PC-3 (cell line): ENCODE measurements at regions not wholly inside any gene's neighbourhood (a gene's known extent, or its start where the extent isn't known, plus 50 kb on each side); places are given as distances from the start of the nearest gene placed in this dataset.
A peak's percentile ranks its signal among the peaks of the same experiment; 100 is the strongest.

Experiments
- ATAC-seq: fragments of 200-7000 bp; cut with Tn5 transposase; 2 replicates; pipeline ENCODE4 v1.9.1; 2020; ENCODE audit warnings: mild to moderate bottlenecking, moderate library complexity
- BruUV-seq: library from RNA; stranded (reverse); fragments of 400-500 nt; replicated peaks from 2 replicates; lab custom pipeline; 2021; lab: Mats Ljungman, UMichigan
- CTCF ChIA-PET: fragments of 300-600 bp; sonication (Branson Sonifier 250); formaldehyde crosslinking; loops from one replicate; lab custom pipeline; 2022; ENCODE audit warnings: antibody characterized with exemption; lab: Charles Lee
- POLR2A ChIA-PET: fragments of 300-600 bp; sonication (Branson Sonifier 250); formaldehyde crosslinking; loops from one replicate; lab custom pipeline; 2022; ENCODE audit warnings: antibody characterized with exemption; ENCODE audit not compliant: unreplicated experiment; lab: Charles Lee
- DNase-seq: peaks from one replicate; pipeline ENCODE4 v3.0.0-alpha.2; 2015
- H2AFZ ChIP-seq: fragments of 300-600 bp; sonication (generic); 2 replicates; pipeline ENCODE4 v1.6.0; 2016; ENCODE audit warnings: antibody characterized with exemption, low read length
- H3F3A ChIP-seq: fragments of 300-600 bp; sonication (generic); one replicate; pipeline ENCODE4 v1.6.0; 2017; ENCODE audit warnings: antibody characterized with exemption, low read length, control low read depth, mild to moderate bottlenecking; ENCODE audit not compliant: unreplicated experiment
- H3K27ac ChIP-seq: fragments of 300-600 bp; sonication (generic); 2 replicates; pipeline ENCODE4 v1.5.1; 2016; ENCODE audit warnings: mild to moderate bottlenecking, low read length
- H3K27me3 ChIP-seq: fragments of 300-600 bp; sonication (generic); 2 replicates; pipeline ENCODE4 v1.6.1; 2016; ENCODE audit warnings: low read length, mixed read lengths
- H3K36me3 ChIP-seq: fragments of 300-600 bp; sonication (generic); 2 replicates; pipeline ENCODE4 v1.6.1; 2016; ENCODE audit warnings: low read depth, mixed run types, low read length, mixed read lengths
- H3K4me1 ChIP-seq: fragments of 300-600 bp; sonication (generic); 2 replicates; pipeline ENCODE4 v1.5.1; 2016; ENCODE audit warnings: low read length; ENCODE audit not compliant: insufficient read depth
- H3K4me2 ChIP-seq: fragments of 300-600 bp; sonication (generic); 2 replicates; pipeline ENCODE4 v1.6.0; 2016; ENCODE audit warnings: low read length
- H3K4me3 ChIP-seq: fragments of 300-600 bp; sonication (generic); 2 replicates; pipeline ENCODE4 v1.5.1; 2016; ENCODE audit warnings: mild to moderate bottlenecking, low read length, mixed read lengths
- H3K79me2 ChIP-seq: fragments of 300-600 bp; sonication (generic); 2 replicates; pipeline ENCODE4 v1.6.1; 2017; ENCODE audit warnings: low read length, mixed read lengths
- H3K9ac ChIP-seq: fragments of 300-600 bp; sonication (generic); 2 replicates; pipeline ENCODE4 v1.6.0; 2016; ENCODE audit warnings: mild to moderate bottlenecking, low read length
- H3K9me2 ChIP-seq: fragments of 300-600 bp; sonication (generic); replicated peaks from 2 replicates; pipeline ENCODE4 v1.6.1; 2016; ENCODE audit warnings: mixed run types, low read length, mixed read lengths
- H3K9me3 ChIP-seq: fragments of 300-600 bp; sonication (generic); 2 replicates; pipeline ENCODE4 v1.6.1; 2016; ENCODE audit warnings: low read length, mixed read lengths
- H4K20me1 ChIP-seq: fragments of 300-600 bp; sonication (generic); 2 replicates; pipeline ENCODE4 v1.6.1; 2016; ENCODE audit warnings: low read length, mixed read lengths
- EZH2 ChIP-seq: fragments of 300-600 bp; sonication (generic); IDR thresholded peaks from one replicate; pipeline ENCODE4 v1.6.1; 2017; ENCODE audit warnings: antibody characterized with exemption, mild to moderate bottlenecking, low read length; ENCODE audit not compliant: unreplicated experiment
- EZH2phosphoT487 ChIP-seq: fragments of 300-600 bp; sonication (generic); IDR thresholded peaks from 2 replicates; pipeline ENCODE4 v1.6.1; 2018; ENCODE audit warnings: mild to moderate bottlenecking, antibody characterized with exemption, low read length, borderline replicate concordance
- intact Hi-C: fragments of 100-400 bp; cut with micrococcal nuclease; formaldehyde crosslinking; loops from 2 replicates; pipeline ENCODE4 v1.9.0; 2023
- TF ChIP-seq, protein P1 (sequence below): fragments of 300-600 bp; sonication (generic); conservative IDR thresholded peaks from 2 replicates; pipeline ENCODE4 v1.5.1; 2017; ENCODE audit warnings: antibody characterized with exemption, low read depth, mild to moderate bottlenecking, low read length

- no TSS peak for BruUV-seq
- Histone ChIP-seq H3F3A (no peaks in the 10 kb centered on the region), H4K20me1 (no peaks in the 10 kb centered on the region), H3K4me3 (no peak overlapping the region), H3K4me2 (no peak overlapping the region), H3K9ac (no peak overlapping the region), H3K27ac (no peak overlapping the region), H2AFZ (no peak overlapping the region), H3K9me3 (no peaks in the 10 kb centered on the region), H3K4me1 (no peaks in the 10 kb centered on the region), H3K9me2 (no peaks in the 10 kb centered on the region), H3K36me3 (no peaks in the 10 kb centered on the region), H3K27me3 (no peaks in the 10 kb centered on the region), H3K79me2 (no peaks in the 10 kb centered on the region)
- intact Hi-C loops = no loop called here
- DNase-seq = no peak
- CTCF ChIA-PET = no interaction called here
- no peak for ATAC-seq
- TF ChIP-seq, protein P1, sequence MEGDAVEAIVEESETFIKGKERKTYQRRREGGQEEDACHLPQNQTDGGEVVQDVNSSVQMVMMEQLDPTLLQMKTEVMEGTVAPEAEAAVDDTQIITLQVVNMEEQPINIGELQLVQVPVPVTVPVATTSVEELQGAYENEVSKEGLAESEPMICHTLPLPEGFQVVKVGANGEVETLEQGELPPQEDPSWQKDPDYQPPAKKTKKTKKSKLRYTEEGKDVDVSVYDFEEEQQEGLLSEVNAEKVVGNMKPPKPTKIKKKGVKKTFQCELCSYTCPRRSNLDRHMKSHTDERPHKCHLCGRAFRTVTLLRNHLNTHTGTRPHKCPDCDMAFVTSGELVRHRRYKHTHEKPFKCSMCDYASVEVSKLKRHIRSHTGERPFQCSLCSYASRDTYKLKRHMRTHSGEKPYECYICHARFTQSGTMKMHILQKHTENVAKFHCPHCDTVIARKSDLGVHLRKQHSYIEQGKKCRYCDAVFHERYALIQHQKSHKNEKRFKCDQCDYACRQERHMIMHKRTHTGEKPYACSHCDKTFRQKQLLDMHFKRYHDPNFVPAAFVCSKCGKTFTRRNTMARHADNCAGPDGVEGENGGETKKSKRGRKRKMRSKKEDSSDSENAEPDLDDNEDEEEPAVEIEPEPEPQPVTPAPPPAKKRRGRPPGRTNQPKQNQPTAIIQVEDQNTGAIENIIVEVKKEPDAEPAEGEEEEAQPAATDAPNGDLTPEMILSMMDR = no peak
- TF ChIP-seq EZH2 (no peak), EZH2phosphoT487 (no peak)
- POLR2A ChIA-PET = no interaction called here
Observed at GRCh38 chr6:163826629-163827028, 412.1 kb downstream of the QKI start.

DNA sequence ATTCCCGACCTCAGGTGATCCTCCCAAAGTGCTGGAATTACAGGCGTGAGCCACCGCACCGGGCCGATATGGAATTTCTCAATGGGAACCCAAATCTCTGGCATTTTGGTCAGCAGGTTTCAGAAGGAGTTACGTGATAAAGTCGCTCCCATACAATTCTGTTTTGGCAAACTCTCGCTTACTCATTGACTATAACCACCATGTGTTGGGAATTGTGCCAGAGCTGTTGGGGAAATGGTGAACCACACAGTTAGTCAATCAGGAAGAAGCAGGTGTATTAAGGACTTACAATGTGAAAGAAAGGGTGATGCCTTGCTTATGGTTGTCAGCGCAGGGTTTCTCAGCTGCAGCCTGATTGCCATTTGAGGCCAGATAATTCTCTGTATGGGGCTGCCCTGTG lies 410.5 kb downstream of the QKI start:
- DNase-seq (peak; percentile 44), ATAC-seq (no peak)
- ChIA-PET CTCF (no interaction called here), POLR2A (no interaction called here)
- Histone ChIP-seq H3K4me3 (no peak overlapping the region), H4K20me1 (no peaks in the 10 kb centered on the region), H3K79me2 (no peaks in the 10 kb centered on the region), H3K36me3 (no peaks in the 10 kb centered on the region), H3F3A (no peaks in the 10 kb centered on the region), H3K4me1 (no peaks in the 10 kb centered on the region), H3K27ac (no peak overlapping the region), H2AFZ (no peak overlapping the region), H3K4me2 (no peak overlapping the region), H3K27me3 (no peaks in the 10 kb centered on the region), H3K9me2 (no peaks in the 10 kb centered on the region), H3K9me3 (no peaks in the 10 kb centered on the region), H3K9ac (no peak overlapping the region)
- intact Hi-C loops = no loop called here
- TF ChIP-seq, protein P1 = no peak
- no peak for TF ChIP-seq EZH2phosphoT487
- TF ChIP-seq EZH2 = no peak
- no TSS peak for BruUV-seq

DNA sequence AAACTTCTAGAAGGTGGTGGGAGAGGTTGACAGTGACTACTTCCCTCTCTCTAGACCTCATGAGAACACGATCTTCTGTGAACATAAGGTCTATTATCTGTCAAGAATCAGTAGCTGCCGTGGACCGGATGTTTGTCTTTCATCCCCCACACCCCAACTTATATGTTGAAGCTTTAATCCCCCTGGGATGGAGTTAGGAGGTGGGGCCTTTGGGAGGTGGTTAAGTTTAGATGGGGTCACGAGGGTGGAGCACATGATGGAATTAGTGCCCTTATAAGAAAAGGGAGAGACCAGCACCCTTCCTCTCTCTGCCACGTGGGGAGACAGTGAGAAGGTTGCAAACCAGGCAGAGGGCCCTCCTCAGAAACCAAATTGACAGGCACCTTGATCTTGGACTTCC lies 409.1 kb downstream of the QKI start:
- Histone ChIP-seq H2AFZ (no peak overlapping the region), H3F3A (no peaks in the 10 kb centered on the region), H3K9me3 (no peaks in the 10 kb centered on the region), H3K79me2 (no peaks in the 10 kb centered on the region), H3K36me3 (no peaks in the 10 kb centered on the region), H4K20me1 (no peaks in the 10 kb centered on the region), H3K4me2 (no peak overlapping the region), H3K4me3 (no peak overlapping the region), H3K27me3 (no peaks in the 10 kb centered on the region), H3K27ac (no peak overlapping the region), H3K9me2 (no peaks in the 10 kb centered on the region), H3K9ac (no peak overlapping the region), H3K4me1 (no peaks in the 10 kb centered on the region)
- no TSS peak for BruUV-seq
- TF ChIP-seq EZH2 (no peak), EZH2phosphoT487 (no peak)
- TF ChIP-seq, protein P1 = no peak
- POLR2A ChIA-PET = no interaction called here
- intact Hi-C loops = no loop called here
- CTCF ChIA-PET = no interaction called here
- ATAC-seq (no peak), DNase-seq (no peak)
